IPS-NIHi7 (cell line): ENCODE measurements at regions not wholly inside any gene's neighbourhood (a gene's known extent, or its start where the extent isn't known, plus 50 kb on each side); places are given as distances from the start of the nearest gene placed in this dataset.
A peak's percentile ranks its signal among the peaks of the same experiment; 100 is the strongest.
"Not testable (repeated sequence)": the region's sequence is repeated elsewhere in the genome, so short reads cannot be mapped to it uniquely, and the experiment has no call there.

Experiments
- DNase-seq: peaks from one replicate; pipeline ENCODE4 v3.0.0; 2012; ENCODE audit warnings: mixed read lengths; ENCODE audit errors: extremely low spot score

GRCh38 chr17:20941872-20942271, 100.9 kb downstream of the USP22 start:
- no peak for DNase-seq

GRCh38 chr17:20944014-20944865, 98.6 kb downstream of the USP22 start:
- DNase-seq: peak; percentile 67

- DNase-seq: not testable (repeated sequence)
Measured at GRCh38 chr17:20947708-20948107, 95.1 kb downstream of the USP22 start.

GRCh38 chr17:20948984-20949777, 93.6 kb downstream of the USP22 start:
- no peak for DNase-seq
